Fibroblast of skin of right quadriceps (primary cell): ENCODE measurements at regions not wholly inside any gene's neighbourhood (a gene's known extent, or its start where the extent isn't known, plus 50 kb on each side); places are given as distances from the start of the nearest gene placed in this dataset.
A peak's percentile ranks its signal among the peaks of the same experiment; 100 is the strongest.

ENCODE experiments used
- DNase-seq: peaks from one replicate; pipeline ENCODE4 v3.0.0-alpha.2; 2013

- DNase-seq: no peak
These were observed 161.7 kb downstream of the OPA1 start for GRCh38 chr3:193754719-193755118.

GRCh38 chr3:193756536-193756935 is 163.5 kb downstream of the OPA1 start:
- DNase-seq: no peak

GRCh38 chr3:193757457-193757856 is 164.4 kb downstream of the OPA1 start:
- DNase-seq: peak; percentile 4

GRCh38 chr3:193761969-193762368 is 169.0 kb downstream of the OPA1 start:
- no peak for DNase-seq

DNA sequence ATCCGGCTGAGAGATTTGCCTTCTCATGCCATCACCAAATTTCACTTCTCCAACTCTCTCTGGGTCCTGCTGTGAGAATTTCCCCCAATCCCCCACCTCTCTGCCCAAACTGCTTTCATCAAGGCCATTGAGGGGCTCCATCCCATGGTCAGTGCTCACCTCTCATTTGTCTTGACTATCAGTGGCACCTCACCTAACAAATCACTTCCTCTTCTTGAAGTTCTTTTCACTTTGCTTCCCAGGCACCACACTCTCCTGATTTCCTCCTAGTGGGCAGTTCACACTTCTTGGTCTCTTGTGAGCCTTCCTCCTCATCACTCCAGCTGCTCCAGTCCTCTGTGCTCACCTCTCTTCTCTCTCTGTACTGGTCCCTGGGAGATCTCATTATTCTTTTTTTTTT is 169.6 kb downstream of the OPA1 start:
- no peak for DNase-seq

- DNase-seq: no peak
These were observed 172.0 kb downstream of the OPA1 start for GRCh38 chr3:193764959-193765358.

DNA sequence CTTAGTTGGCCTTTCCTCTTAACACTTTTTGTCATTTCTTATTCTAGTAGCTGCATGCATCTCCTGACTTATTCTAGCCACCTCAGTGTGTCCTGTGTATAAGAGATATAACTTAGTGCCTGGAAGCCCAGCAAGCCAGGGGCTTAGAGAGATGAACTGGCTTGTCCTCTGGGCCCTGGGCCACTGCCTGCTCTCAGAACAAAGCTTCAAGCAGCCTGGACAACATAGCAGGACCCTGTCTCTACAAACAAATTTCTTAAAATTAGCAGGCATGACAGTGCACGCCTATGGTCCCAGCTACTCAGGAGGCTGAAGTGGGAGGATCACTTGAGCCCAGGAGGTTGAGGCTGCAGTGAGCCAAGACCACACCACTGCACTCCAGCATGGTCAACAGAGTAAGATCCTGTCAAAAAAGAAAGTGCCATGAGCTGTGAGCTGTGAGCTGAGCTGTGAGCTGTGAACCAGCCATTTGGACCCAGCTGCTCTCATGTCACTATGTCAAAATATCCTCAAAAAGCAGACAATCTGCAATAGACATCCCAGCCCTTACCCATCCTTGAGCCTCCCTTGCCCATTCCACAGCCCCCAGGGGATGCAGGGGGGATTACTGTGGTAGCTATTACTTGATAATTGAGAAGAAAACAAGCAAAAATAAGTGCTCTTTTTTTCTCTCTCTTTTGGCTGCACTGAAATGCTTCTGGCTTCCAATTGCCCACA is 174.5 kb downstream of the OPA1 start:
- DNase-seq: no peak

- peak; percentile 81 for DNase-seq
These were observed 175.0 kb downstream of the OPA1 start for GRCh38 chr3:193768070-193768394.

- DNase-seq: no peak
These were observed 176.4 kb downstream of the OPA1 start for GRCh38 chr3:193769437-193769836.

GRCh38 chr3:193771011-193771652 is 178.1 kb downstream of the OPA1 start:
- DNase-seq: no peak

GRCh38 chr3:193771653-193772421 is 178.8 kb downstream of the OPA1 start:
- no peak for DNase-seq

GRCh38 chr3:193772422-193772763 is 179.4 kb downstream of the OPA1 start:
- no peak for DNase-seq

- DNase-seq: no peak
These were observed 180.5 kb downstream of the OPA1 start for GRCh38 chr3:193773266-193774220.

- DNase-seq: no peak
These were observed 181.4 kb downstream of the OPA1 start for GRCh38 chr3:193774272-193774915.

GRCh38 chr3:193774916-193775285 is 181.9 kb downstream of the OPA1 start:
- no peak for DNase-seq

- no peak for DNase-seq
These were observed 182.5 kb downstream of the OPA1 start for GRCh38 chr3:193775421-193776077.

GRCh38 chr3:193776626-193777358 is 183.8 kb downstream of the OPA1 start:
- no peak for DNase-seq

- DNase-seq: no peak
These were observed 184.5 kb downstream of the OPA1 start for GRCh38 chr3:193777524-193777923.

GRCh38 chr3:193778676-193779075 is 185.7 kb downstream of the OPA1 start:
- DNase-seq: no peak

DNA sequence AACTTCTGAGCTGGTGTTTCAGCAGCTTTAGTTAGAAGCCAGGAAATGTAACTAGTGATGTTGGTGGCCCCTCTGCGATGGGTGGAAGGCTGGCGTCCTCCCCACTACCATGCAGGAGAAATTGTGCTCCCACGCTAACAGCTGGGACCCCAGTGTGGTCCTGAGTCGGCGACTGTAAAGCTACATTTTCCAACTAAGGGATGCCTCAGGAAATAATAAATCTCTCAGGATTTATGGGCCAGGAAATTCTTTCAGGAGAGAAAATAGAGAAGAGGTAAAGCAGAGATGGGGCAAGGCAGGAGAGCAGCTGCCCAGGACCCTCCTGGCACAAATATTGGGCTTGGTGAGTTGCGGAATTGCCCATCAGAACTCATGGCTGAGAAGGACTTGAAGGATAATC is 186.9 kb downstream of the OPA1 start:
- no peak for DNase-seq

- peak; percentile 56 for DNase-seq
These were observed 187.4 kb downstream of the OPA1 start for GRCh38 chr3:193780397-193780796.
